HG02763 (cell line): ENCODE measurements at regions not wholly inside any gene's neighbourhood (a gene's known extent, or its start where the extent isn't known, plus 50 kb on each side); places are given as distances from the start of the nearest gene placed in this dataset.

Experiments
- ATAC-seq: cut with Tn5 transposase; IDR thresholded peaks from one replicate; pipeline ENCODE4 v1.9.1; 2021; ENCODE audit warnings: mild to moderate bottlenecking, moderate library complexity; ENCODE audit not compliant: unreplicated experiment

GRCh38 chr17:77494664-77495435 is 354.1 kb downstream of the SEC14L1 start:
- peak; percentile 43 for ATAC-seq

GRCh38 chr17:77495575-77495974 is 354.8 kb downstream of the SEC14L1 start:
- no peak for ATAC-seq

GRCh38 chr17:77496401-77496801 is 355.6 kb downstream of the SEC14L1 start:
- ATAC-seq: no peak

- ATAC-seq: no peak
Observed at GRCh38 chr17:77496831-77497577, 356.2 kb downstream of the SEC14L1 start.

GRCh38 chr17:77497578-77497934 is 356.8 kb downstream of the SEC14L1 start:
- no peak for ATAC-seq

GRCh38 chr17:77498091-77498741 is 357.4 kb downstream of the SEC14L1 start:
- no peak for ATAC-seq

- ATAC-seq: no peak
Observed at GRCh38 chr17:77498791-77499698, 358.3 kb downstream of the SEC14L1 start.

GRCh38 chr17:77499699-77500435 is 359.1 kb downstream of the SEC14L1 start:
- ATAC-seq: no peak

GRCh38 chr17:77501101-77501566 is 360.4 kb downstream of the SEC14L1 start:
- ATAC-seq: no peak

GRCh38 chr17:77501751-77502625 is 361.2 kb downstream of the SEC14L1 start:
- ATAC-seq: no peak

- ATAC-seq: no peak
Observed at GRCh38 chr17:77502626-77503292, 362.0 kb downstream of the SEC14L1 start.

- ATAC-seq: no peak
Observed at GRCh38 chr17:77503293-77503655, 362.5 kb downstream of the SEC14L1 start.

GRCh38 chr17:77503916-77504651 is 363.3 kb downstream of the SEC14L1 start:
- no peak for ATAC-seq

- no peak for ATAC-seq
Observed at GRCh38 chr17:77504652-77505155, 363.9 kb downstream of the SEC14L1 start.

GRCh38 chr17:77505181-77505639 is 364.4 kb downstream of the SEC14L1 start:
- no peak for ATAC-seq

GRCh38 chr17:77506371-77506991 is 365.7 kb downstream of the SEC14L1 start:
- no peak for ATAC-seq
